COLO668 (cell line): ENCODE measurements at regions not wholly inside any gene's neighbourhood (a gene's known extent, or its start where the extent isn't known, plus 50 kb on each side); places are given as distances from the start of the nearest gene placed in this dataset.

ENCODE experiments used
- DNase-seq: peaks from one replicate; lab custom pipeline; 2025; ENCODE audit not compliant: unreplicated experiment; lab: John Stamatoyannopoulos, UW

- DNase-seq, result no peak
Measured at GRCh38 chr11:27783701-27784355, 83.6 kb upstream of the BDNF start.

- no peak for DNase-seq
Measured at GRCh38 chr11:27777033-27777432, 76.8 kb upstream of the BDNF start.

- DNase-seq, result no peak
Measured at GRCh38 chr11:27773884-27774283, 73.6 kb upstream of the BDNF start.

DNA sequence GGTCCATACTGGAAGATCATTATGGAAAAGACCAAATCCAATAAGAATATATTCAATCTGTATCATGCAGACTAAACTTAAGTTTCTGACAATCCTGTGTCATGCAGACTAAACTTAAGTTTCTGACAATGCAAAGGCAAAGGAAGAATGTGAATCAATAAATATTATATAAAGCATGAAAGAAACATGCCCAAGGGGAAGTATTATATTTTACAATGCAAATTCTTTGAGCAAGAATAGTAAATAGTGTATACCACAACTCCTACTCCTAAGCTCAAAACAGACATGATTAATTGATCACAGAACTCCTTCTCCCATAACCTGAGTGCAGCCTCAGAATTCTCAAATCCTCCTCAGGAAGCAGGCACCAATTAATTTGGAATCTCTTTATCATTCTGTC, 71.3 kb upstream of the BDNF start:
- DNase-seq, result no peak

- no peak for DNase-seq
Measured at GRCh38 chr11:27770576-27770975, 70.3 kb upstream of the BDNF start.

GRCh38 chr11:27763736-27764135, 63.5 kb upstream of the BDNF start:
- no peak for DNase-seq

- no peak for DNase-seq
Measured at GRCh38 chr11:27761356-27761755, 61.1 kb upstream of the BDNF start.

DNA sequence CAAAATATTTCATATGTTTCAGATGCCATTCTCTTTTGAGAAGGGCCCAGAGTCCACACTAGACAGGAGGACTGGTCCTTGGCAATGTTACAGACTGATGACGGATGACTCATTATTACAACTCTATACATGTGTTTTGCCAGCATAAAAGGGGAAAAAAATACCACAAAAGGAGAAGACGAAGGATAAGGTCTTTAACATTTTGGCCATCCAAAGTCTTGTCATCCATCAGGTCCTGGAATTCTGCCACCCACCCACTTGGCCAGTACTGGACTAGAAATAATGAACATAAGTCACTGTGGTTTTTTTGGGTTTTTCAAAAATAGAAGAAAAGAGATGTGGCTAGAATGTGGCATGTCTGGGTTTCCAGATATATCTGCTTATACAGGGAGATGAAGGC, 57.7 kb upstream of the BDNF start:
- no peak for DNase-seq

DNA sequence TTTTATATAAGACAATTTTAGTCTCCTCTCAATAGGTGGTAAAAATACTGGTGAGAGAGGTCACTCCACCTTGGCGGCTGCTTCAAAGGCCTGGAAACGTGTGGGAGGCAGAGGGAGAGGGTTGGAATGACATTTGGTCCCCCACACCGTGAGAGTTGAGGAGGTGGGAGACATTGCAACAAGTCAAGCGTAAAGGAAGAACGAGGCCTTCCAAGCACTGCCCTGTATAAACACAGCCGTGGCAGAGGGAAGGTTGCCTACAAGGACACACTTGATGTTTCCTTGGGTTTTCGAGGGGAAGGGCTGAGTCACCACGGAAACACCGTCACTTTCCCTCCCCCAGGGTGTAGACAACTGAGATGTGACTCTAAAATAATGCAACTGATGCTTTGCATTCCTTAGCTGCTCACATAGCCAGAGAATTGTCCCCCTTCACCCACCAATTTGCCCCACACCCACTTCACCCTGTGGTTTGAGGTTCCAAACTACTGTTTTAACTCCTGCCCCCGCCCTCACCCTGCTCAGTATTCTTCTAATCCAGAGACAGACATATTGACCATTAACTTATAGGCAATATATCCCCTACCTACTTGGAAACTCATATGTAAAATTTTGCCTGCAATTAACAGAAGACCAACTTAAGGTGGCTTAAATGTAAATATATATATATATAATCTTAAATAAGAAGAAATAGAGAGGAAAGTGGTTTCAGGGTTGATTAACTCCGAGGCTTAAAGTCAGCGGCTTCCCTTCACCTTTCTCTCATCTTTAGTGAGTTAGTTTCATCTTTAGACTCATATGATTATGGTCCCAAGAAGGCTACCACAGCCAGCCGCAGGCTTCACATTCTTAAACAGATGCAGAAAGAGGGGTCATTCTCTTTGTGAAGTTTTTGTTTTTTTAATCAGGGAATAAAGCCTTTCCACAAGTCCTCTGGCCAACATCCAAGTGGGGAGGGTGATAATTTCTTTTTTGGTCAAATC, 54.1 kb upstream of the BDNF start:
- DNase-seq, result no peak
